Esophagus squamous epithelium (tissue), 4 donors: ENCODE measurements at regions not wholly inside any gene's neighbourhood (a gene's known extent, or its start where the extent isn't known, plus 50 kb on each side); places are given as distances from the start of the nearest gene placed in this dataset.

Experiments used
- POLR2A ChIP-seq, 4 donors: fragments of 450-650 bp; IDR thresholded peaks; one replicate each; pipeline ENCODE4 v1.6.1; 2017; ENCODE audit warnings: antibody characterized with exemption in 4 of 4, mild to moderate bottlenecking in 4 of 4, moderate library complexity in 3 of 4
- TF ChIP-seq, protein P1 (sequence below), 6 experiments: fragments of 450-650 bp in 4 of 6; fragments of 200-600 bp in 2 of 6; sonication (generic) in 2 of 6; IDR thresholded peaks; one replicate each; pipeline ENCODE4 v1.5.1; 2016 to 2019; ENCODE audit warnings: antibody characterized with exemption in 6 of 6, mild to moderate bottlenecking in 4 of 6, moderate library complexity in 4 of 6

DNA sequence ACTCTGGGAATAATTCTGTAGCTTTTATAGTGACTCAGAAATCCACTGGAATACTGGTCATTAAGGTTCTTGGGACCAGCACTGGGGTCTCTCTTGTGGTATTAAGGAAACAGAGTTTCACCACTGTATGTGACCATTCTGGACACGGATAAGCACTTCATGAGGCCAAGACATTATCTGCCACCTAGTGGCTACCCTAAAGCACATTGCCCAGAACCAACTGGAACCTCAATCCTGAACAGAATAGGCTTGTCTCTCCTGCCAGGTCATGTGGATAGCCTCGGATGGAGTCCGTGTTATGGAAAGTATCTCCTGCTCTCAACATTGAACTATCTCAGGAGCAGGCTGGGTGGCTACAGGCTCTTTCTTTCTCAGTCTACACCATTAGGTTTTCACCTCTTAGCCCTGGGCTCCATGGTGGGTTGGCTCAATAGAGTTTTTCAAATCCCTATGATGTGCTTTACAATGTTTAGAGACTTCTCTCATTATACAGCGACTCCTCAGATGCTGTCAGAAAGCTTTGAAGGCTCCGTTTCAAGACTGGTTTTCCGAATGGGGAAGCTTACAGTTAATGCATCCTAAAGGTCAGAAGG lies 167.6 kb upstream of the ST8SIA2 start:
- TF ChIP-seq POLR2A (IDR thresholded peaks at IDR 0.05): no peak
- TF ChIP-seq, protein P1, sequence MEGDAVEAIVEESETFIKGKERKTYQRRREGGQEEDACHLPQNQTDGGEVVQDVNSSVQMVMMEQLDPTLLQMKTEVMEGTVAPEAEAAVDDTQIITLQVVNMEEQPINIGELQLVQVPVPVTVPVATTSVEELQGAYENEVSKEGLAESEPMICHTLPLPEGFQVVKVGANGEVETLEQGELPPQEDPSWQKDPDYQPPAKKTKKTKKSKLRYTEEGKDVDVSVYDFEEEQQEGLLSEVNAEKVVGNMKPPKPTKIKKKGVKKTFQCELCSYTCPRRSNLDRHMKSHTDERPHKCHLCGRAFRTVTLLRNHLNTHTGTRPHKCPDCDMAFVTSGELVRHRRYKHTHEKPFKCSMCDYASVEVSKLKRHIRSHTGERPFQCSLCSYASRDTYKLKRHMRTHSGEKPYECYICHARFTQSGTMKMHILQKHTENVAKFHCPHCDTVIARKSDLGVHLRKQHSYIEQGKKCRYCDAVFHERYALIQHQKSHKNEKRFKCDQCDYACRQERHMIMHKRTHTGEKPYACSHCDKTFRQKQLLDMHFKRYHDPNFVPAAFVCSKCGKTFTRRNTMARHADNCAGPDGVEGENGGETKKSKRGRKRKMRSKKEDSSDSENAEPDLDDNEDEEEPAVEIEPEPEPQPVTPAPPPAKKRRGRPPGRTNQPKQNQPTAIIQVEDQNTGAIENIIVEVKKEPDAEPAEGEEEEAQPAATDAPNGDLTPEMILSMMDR (IDR thresholded peaks at IDR 0.05): peak in 5 of 6 experiments; percentile 24 to 52 (median 36)
